ENCODE measurements at regions not wholly inside any gene's neighbourhood (a gene's known extent, or its start where the extent isn't known, plus 50 kb on each side); places are given as distances from the start of the nearest gene placed in this dataset.

- TF ChIP-seq, protein P1, sequence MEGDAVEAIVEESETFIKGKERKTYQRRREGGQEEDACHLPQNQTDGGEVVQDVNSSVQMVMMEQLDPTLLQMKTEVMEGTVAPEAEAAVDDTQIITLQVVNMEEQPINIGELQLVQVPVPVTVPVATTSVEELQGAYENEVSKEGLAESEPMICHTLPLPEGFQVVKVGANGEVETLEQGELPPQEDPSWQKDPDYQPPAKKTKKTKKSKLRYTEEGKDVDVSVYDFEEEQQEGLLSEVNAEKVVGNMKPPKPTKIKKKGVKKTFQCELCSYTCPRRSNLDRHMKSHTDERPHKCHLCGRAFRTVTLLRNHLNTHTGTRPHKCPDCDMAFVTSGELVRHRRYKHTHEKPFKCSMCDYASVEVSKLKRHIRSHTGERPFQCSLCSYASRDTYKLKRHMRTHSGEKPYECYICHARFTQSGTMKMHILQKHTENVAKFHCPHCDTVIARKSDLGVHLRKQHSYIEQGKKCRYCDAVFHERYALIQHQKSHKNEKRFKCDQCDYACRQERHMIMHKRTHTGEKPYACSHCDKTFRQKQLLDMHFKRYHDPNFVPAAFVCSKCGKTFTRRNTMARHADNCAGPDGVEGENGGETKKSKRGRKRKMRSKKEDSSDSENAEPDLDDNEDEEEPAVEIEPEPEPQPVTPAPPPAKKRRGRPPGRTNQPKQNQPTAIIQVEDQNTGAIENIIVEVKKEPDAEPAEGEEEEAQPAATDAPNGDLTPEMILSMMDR (conservative IDR thresholded peaks at IDR 0.05; ENCODE audit: low read length): no peak
- no peak for TF ChIP-seq EZH2phosphoT487 (IDR thresholded peaks at IDR 0.05; ENCODE audit: borderline replicate concordance)
These were observed 373.6 kb upstream of the GHITM start for GRCh38 chr10:83765731-83766130.

Measured in Loucy (cell line).